Thyroid gland (tissue), 4 donors: ENCODE measurements at regions not wholly inside any gene's neighbourhood (a gene's known extent, or its start where the extent isn't known, plus 50 kb on each side); places are given as distances from the start of the nearest gene placed in this dataset.

ENCODE experiments used
- DNase-seq, 2 donors: peaks; one replicate each; pipeline ENCODE4 v3.0.0-alpha.2; 2019
- H3K27ac ChIP-seq, 3 donors: fragments of 200-600 bp; sonication (generic); 1 replicate in 2 of 3; 2 replicates in 1 of 3; pipeline ENCODE4 v1.5.1; 2016 to 2019; ENCODE audit warnings: mild to moderate bottlenecking in 1 of 3, moderate library complexity in 1 of 3
- H3K27me3 ChIP-seq: fragments of 200-600 bp; sonication (generic); one replicate; pipeline ENCODE4 v1.5.1; 2019
- H3K36me3 ChIP-seq, 2 donors: fragments of 200-600 bp; sonication (generic); one replicate each; pipeline ENCODE4 v1.5.1; 2016 to 2019
- H3K4me1 ChIP-seq, 2 donors: fragments of 200-600 bp; sonication (generic); one replicate each; pipeline ENCODE4 v1.5.1; 2017 to 2019
- H3K4me3 ChIP-seq, 3 donors: fragments of 200-600 bp; sonication (generic); replicated peaks in 1 of 3; 1 replicate in 2 of 3; 2 replicates in 1 of 3; pipeline ENCODE4 v1.5.1; 2016; ENCODE audit warnings: mild to moderate bottlenecking in 1 of 3
- H3K9me3 ChIP-seq: fragments of 200-600 bp; sonication (generic); one replicate; pipeline ENCODE4 v1.5.1; 2017
- POLR2A ChIP-seq, 2 donors: fragments of 450-650 bp; IDR thresholded peaks; one replicate each; pipeline ENCODE4 v1.6.1; 2017; ENCODE audit warnings: antibody characterized with exemption in 2 of 2, mild to moderate bottlenecking in 2 of 2, moderate library complexity in 1 of 2
- WGBS, 2 donors: methylation state at CpG; one replicate each; pipeline ENCODE4 v1.1.5; 2017; 5-methylcytosine and 5-hydroxymethylcytosine counted together
- intact Hi-C: fragments of 100-400 bp; cut with DNase I; formaldehyde crosslinking; loops from one replicate; pipeline ENCODE4 v1.15.1; 2023
- TF ChIP-seq, protein P1 (sequence below), 6 experiments: fragments of 200-600 bp in 3 of 6; fragments of 450-650 bp in 3 of 6; sonication (generic) in 3 of 6; IDR thresholded peaks; one replicate each; pipeline ENCODE4 v1.5.1; 2016 to 2019; ENCODE audit warnings: antibody characterized with exemption in 6 of 6, mild to moderate bottlenecking in 2 of 6, inconsistent platforms in 1 of 6, moderate library complexity in 1 of 6

DNA sequence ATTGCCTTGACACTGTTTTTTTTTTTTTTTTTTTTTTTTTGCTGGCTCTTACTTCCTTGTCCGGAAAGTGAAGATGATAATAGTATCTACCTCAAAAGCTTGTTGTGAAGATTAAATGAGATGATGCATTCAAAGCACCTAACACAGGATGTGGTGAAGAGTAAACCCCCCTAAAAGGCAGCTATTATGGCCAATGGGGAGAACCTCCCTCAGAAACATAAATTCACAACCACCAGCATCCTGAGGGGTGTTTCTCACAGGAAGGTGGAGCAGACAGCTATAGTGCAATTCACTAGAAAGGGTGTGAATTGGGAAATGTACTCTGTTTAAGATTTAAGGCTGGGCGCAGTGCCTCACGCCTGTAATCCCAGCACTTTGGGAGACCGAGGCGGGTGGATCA lies 85.4 kb upstream of the CRY1 start:
- 90 to 94% methylated on average over 5 of the region's 5 CpGs for WGBS, 2 donors
- Histone ChIP-seq H3K4me3 (no peak overlapping the region), H3K27me3 (no peaks in the 10 kb centered on the region), H3K9me3 (no peaks in the 10 kb centered on the region), H3K27ac (no peak overlapping the region), H3K4me1 (no peaks in the 10 kb centered on the region), H3K36me3 (no peaks in the 10 kb centered on the region)
- intact Hi-C loops: no loop called here
- TF ChIP-seq, protein P1, sequence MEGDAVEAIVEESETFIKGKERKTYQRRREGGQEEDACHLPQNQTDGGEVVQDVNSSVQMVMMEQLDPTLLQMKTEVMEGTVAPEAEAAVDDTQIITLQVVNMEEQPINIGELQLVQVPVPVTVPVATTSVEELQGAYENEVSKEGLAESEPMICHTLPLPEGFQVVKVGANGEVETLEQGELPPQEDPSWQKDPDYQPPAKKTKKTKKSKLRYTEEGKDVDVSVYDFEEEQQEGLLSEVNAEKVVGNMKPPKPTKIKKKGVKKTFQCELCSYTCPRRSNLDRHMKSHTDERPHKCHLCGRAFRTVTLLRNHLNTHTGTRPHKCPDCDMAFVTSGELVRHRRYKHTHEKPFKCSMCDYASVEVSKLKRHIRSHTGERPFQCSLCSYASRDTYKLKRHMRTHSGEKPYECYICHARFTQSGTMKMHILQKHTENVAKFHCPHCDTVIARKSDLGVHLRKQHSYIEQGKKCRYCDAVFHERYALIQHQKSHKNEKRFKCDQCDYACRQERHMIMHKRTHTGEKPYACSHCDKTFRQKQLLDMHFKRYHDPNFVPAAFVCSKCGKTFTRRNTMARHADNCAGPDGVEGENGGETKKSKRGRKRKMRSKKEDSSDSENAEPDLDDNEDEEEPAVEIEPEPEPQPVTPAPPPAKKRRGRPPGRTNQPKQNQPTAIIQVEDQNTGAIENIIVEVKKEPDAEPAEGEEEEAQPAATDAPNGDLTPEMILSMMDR (IDR thresholded peaks at IDR 0.05): no peak
- no peak for TF ChIP-seq POLR2A (IDR thresholded peaks at IDR 0.05)
- DNase-seq: no peak

DNA sequence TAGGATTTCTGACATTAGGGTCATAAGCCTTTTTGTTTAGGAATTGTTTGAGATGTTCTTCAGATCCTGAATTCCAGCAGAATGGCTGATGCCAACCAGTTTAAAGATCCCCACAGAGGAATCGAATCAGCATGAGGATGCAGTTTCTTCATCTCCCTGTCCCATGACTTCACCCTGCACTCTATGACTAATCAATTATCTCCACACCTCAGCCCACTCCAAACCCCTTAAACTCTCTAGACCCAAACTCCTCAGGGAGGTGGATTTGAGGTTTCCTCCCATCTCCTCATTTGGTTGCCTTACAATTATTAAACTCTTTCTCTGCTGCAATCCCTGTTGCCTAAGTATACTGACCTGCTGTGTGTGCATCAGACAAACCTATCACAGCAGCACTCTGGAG lies 86.5 kb upstream of the CRY1 start:
- TF ChIP-seq POLR2A (IDR thresholded peaks at IDR 0.05): no peak
- TF ChIP-seq, protein P1 (IDR thresholded peaks at IDR 0.05): no peak
- 83 to 91% methylated on average over 1 of the region's 1 CpG for WGBS, 2 donors
- Histone ChIP-seq H3K36me3 (no peaks in the 10 kb centered on the region), H3K27me3 (no peaks in the 10 kb centered on the region), H3K9me3 (no peaks in the 10 kb centered on the region), H3K27ac (no peak overlapping the region), H3K4me1 (no peaks in the 10 kb centered on the region), H3K4me3 (no peak overlapping the region)
- DNase-seq: no peak
- intact Hi-C loops: no loop called here

GRCh38 chr12:107180272-107180671 lies 86.9 kb upstream of the CRY1 start:
- no peaks in the 10 kb centered on the region for H3K27me3 ChIP-seq
- H3K27ac ChIP-seq: no peak overlapping the region
- H3K4me3 ChIP-seq: no peak overlapping the region
- WGBS, 2 donors: 73 to 74% methylated on average over 1 of the region's 1 CpG
- H3K9me3 ChIP-seq: no peaks in the 10 kb centered on the region
- intact Hi-C loops: no loop called here
- no peaks in the 10 kb centered on the region for H3K4me1 ChIP-seq
- TF ChIP-seq POLR2A (IDR thresholded peaks at IDR 0.05): no peak
- TF ChIP-seq, protein P1 (IDR thresholded peaks at IDR 0.05): no peak
- DNase-seq: no peak
- no peaks in the 10 kb centered on the region for H3K36me3 ChIP-seq

DNA sequence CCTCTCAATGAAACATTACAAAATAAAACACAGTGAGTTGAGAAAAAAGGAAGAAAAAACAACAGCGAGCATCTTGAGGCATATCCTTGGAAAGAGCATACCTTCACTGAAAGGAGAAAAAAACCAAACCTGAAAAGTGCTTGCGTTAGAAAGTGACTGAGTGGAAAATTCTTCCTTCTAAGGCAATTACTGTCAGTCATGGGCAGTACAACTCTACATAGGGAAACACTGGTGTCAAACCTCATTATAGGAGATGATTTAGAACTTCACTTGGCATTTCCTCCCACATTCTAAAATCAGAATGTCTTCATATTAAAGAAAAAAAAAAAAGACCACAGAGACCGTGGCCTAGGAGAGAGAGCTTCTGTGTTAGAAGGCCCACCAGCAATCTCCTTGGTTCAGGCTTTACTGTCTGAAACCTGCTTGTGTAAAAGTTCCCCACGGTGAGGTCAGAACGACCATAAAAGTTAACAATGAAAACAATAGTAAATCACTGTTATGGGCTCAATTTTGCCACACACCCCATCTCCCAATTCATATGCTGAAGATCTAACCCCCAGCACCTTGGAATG lies 91.1 kb upstream of the CRY1 start:
- 73 to 75% methylated on average over 5 of the region's 5 CpGs for WGBS, 2 donors
- Histone ChIP-seq H3K36me3 (no peaks in the 10 kb centered on the region), H3K4me3 (no peak overlapping the region), H3K27ac (no peak overlapping the region), H3K27me3 (no peaks in the 10 kb centered on the region), H3K4me1 (no peaks in the 10 kb centered on the region), H3K9me3 (no peaks in the 10 kb centered on the region)
- DNase-seq: no peak
- TF ChIP-seq POLR2A (IDR thresholded peaks at IDR 0.05): no peak
- TF ChIP-seq, protein P1 (IDR thresholded peaks at IDR 0.05): no peak
- intact Hi-C loops: no loop called here

- TF ChIP-seq, protein P1 (IDR thresholded peaks at IDR 0.05): no peak
- no peak for TF ChIP-seq POLR2A (IDR thresholded peaks at IDR 0.05)
- H3K9me3 ChIP-seq: no peaks in the 10 kb centered on the region
- no peaks in the 10 kb centered on the region for H3K36me3 ChIP-seq
- H3K4me1 ChIP-seq: no peaks in the 10 kb centered on the region
- intact Hi-C loops: no loop called here
- H3K4me3 ChIP-seq: no peak overlapping the region
- DNase-seq: no peak
- H3K27ac ChIP-seq: no peak overlapping the region
- H3K27me3 ChIP-seq: no peaks in the 10 kb centered on the region
- 65 to 66% methylated on average over 2 of the region's 2 CpGs for WGBS, 2 donors
These were observed 103.3 kb upstream of the CRY1 start for GRCh38 chr12:107196681-107197080.
